ENCODE measurements at regions not wholly inside any gene's neighbourhood (a gene's known extent, or its start where the extent isn't known, plus 50 kb on each side); places are given as distances from the start of the nearest gene placed in this dataset.
A peak's percentile ranks its signal among the peaks of the same experiment; 100 is the strongest.

GRCh38 chr3:159560214-159560979 lies 428.2 kb upstream of the IL12A start:
- Histone ChIP-seq H3K27ac (ENCODE audit: low read depth) (peak overlapping the region; percentile 41; the same call in 1 of the 2 replicates), H4K20me1 (replicated peaks; ENCODE audit: insufficient read depth) (no peaks in the 10 kb centered on the region), H3K4me1 (ENCODE audit: insufficient read depth) (peaks cover 31% of the 10 kb centered on the region), H3F3A (replicated peaks; ENCODE audit: low read depth) (no peaks in the 10 kb centered on the region), H2AFZ (no peak overlapping the region), H3K36me3 (ENCODE audit: insufficient read depth) (no peaks in the 10 kb centered on the region), H3K27me3 (ENCODE audit: insufficient read depth) (peaks cover 16% of the 10 kb centered on the region), H3K4me3 (no peak overlapping the region), H3K79me2 (replicated peaks; ENCODE audit: insufficient read depth) (no peaks in the 10 kb centered on the region), H3K4me2 (peak overlapping the region; percentile 22), H3K9me2 (ENCODE audit: insufficient read depth) (no peaks in the 10 kb centered on the region)
- peak; percentile 54 for TF ChIP-seq NANOG (IDR thresholded peaks at IDR 0.05; ENCODE audit: borderline replicate concordance)
- TF ChIP-seq ZNF462 (CRISPR knock-in tag; IDR thresholded peaks at IDR 0.05), result no peak
- TF ChIP-seq ZNF114 (CRISPR knock-in tag; IDR thresholded peaks at IDR 0.05), result no peak
- TF ChIP-seq POLR2AphosphoS5 (IDR thresholded peaks at IDR 0.05; ENCODE audit: low read depth), result peak; percentile 24; the same call in 1 of the 2 replicates
- no peak for TF ChIP-seq ETS1 (IDR thresholded peaks at IDR 0.05)
- TF ChIP-seq REST (IDR thresholded peaks at IDR 0.05; ENCODE audit: unreplicated experiment), result no peak
- no peak for TF ChIP-seq STAT1 (IDR thresholded peaks at IDR 0.05; ENCODE audit: unreplicated experiment)
- TF ChIP-seq ZNF331 (CRISPR knock-in tag; IDR thresholded peaks at IDR 0.05; ENCODE audit: low read depth), result no peak
- no peak for TF ChIP-seq CREB1 (CRISPR knock-in tag; IDR thresholded peaks at IDR 0.05; ENCODE audit: low read depth)
- no peak for TF ChIP-seq JUNB (IDR thresholded peaks at IDR 0.05; ENCODE audit: unreplicated experiment)
- TF ChIP-seq EZH2phosphoT487 (IDR thresholded peaks at IDR 0.05; ENCODE audit: unreplicated experiment), result no peak
- TF ChIP-seq CTCF (conservative IDR thresholded peaks at IDR 0.05; ENCODE audit: low read depth in 2 of 2), result no peak
- no peak for TF ChIP-seq EZH2 (IDR thresholded peaks at IDR 0.05; ENCODE audit: low read depth, unreplicated experiment)
- Mint-ChIP-seq H3K4me3 (peak overlapping the region; percentile 32), H3K4me1 (peaks cover 39% of the 10 kb centered on the region), H3K9me3 (no peaks in the 10 kb centered on the region; the same call in 2 of the 3 replicates), H3K27me3 (ENCODE audit: insufficient read depth, low read depth, poor library complexity) (peaks cover 13% of the 10 kb centered on the region), H3K27ac (peak overlapping the region; percentile 70), H3K36me3 (ENCODE audit: low read depth) (no peaks in the 10 kb centered on the region)
- DNase-seq (ENCODE audit: low spot score), result peak; percentile 84
- peak; percentile 94 for ATAC-seq
